ENCODE measurements at regions not wholly inside any gene's neighbourhood (a gene's known extent, or its start where the extent isn't known, plus 50 kb on each side); places are given as distances from the start of the nearest gene placed in this dataset.

DNA sequence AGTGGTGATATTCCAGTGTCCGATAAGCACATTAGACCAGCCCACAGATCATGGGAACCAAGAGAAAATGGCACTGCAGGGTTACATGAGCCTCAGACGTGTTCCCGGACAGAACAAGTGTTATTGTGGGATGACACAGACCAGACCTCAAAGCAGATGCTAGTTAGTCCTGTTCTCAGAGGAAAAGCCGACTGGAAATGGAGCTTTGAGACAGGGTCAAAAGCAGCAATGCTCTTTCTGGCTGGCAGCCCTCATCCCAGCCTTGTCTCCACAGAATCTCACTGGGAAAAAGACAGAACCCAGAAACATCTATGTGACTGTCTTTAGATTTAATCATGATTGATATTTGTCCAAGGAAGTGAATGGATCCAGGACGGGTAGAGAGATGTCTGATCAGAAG lies 506.8 kb downstream of the INSC start:
- Histone ChIP-seq H3K4me1 (peaks cover 0 to 4% (median 0%) of the 10 kb centered on the region in 12 donors), H3K27ac (no peak overlapping the region), H3K4me3 (no peak overlapping the region), H3K27me3 (no peaks in the 10 kb centered on the region), H3K9me3 (no peaks in the 10 kb centered on the region), H3K36me3 (no peaks in the 10 kb centered on the region)
- ATAC-seq = no peak
- intact Hi-C loops (cut with DNase I) = no loop called here
- TF ChIP-seq POLR2A (IDR thresholded peaks at IDR 0.05) = no peak
- TF ChIP-seq, protein P1, sequence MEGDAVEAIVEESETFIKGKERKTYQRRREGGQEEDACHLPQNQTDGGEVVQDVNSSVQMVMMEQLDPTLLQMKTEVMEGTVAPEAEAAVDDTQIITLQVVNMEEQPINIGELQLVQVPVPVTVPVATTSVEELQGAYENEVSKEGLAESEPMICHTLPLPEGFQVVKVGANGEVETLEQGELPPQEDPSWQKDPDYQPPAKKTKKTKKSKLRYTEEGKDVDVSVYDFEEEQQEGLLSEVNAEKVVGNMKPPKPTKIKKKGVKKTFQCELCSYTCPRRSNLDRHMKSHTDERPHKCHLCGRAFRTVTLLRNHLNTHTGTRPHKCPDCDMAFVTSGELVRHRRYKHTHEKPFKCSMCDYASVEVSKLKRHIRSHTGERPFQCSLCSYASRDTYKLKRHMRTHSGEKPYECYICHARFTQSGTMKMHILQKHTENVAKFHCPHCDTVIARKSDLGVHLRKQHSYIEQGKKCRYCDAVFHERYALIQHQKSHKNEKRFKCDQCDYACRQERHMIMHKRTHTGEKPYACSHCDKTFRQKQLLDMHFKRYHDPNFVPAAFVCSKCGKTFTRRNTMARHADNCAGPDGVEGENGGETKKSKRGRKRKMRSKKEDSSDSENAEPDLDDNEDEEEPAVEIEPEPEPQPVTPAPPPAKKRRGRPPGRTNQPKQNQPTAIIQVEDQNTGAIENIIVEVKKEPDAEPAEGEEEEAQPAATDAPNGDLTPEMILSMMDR (IDR thresholded peaks at IDR 0.05) = no peak
- DNase-seq = no peak
- WGBS, 4 donors = 71 to 79% (median 75%) methylated on average over 5 of the region's 5 CpGs

DNA sequence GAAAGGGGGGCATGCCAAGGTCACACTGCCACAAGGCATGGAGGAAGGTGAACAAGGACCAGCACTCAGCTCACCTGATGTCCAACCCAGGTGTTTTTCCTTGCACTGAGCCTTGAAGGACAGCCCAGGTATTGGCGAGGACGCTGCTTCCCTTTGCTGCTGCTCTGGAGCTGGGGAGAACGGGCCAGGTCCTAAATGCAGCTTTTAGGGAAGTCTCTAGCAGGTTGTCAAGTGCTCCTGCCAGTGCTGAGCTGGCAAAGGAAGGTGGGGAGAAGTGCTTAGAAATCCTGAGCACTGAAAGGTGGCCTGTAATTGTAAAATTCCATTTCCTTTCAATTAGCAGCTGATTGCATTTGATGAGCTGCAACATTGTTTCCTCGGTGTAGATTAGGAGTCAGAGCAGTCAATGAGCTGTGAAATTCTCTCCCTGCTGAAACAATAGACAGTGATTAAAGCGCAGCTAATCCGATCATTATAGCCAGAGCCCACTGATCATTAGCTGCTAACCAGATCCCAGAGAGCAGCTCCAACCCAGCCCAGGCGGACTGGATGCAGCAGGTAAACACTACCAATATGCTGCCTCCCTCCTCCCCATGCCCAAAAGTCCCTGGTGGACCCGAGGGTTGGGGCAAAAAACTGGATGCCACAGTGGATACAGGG lies 507.6 kb downstream of the INSC start:
- TF ChIP-seq, protein P1 (IDR thresholded peaks at IDR 0.05) = no peak
- no peak for TF ChIP-seq POLR2A (IDR thresholded peaks at IDR 0.05)
- H3K36me3 ChIP-seq = no peaks in the 10 kb centered on the region
- H3K4me1 ChIP-seq = peaks cover 0 to 4% (median 0%) of the 10 kb centered on the region in 12 donors
- no peak overlapping the region for H3K4me3 ChIP-seq
- ATAC-seq (no peak), DNase-seq (no peak)
- WGBS, 4 donors = 76 to 84% (median 80%) methylated on average over 8 of the region's 8 CpGs
- H3K27ac ChIP-seq = no peak overlapping the region
- intact Hi-C loops (cut with DNase I) = no loop called here
- no peaks in the 10 kb centered on the region for H3K27me3 ChIP-seq
- no peaks in the 10 kb centered on the region for H3K9me3 ChIP-seq

DNA sequence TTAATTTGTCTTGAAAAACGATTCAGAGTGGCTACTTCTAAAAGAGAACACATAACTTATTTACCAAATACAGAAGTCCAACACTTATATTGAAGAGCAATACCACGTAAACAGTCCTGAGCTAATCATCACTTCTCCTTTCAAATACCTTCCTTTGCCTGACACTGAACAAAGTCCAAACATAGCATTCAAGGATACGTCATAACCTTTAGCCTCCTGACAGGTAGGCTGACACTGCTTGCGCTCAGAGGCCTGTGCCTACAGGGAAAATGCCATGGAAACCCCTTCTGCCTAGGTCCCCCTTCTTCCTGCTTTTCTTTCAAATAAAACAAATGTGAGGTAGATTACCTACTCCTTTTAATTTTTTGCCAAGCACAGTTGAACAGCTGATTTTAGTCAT lies 510.0 kb downstream of the INSC start:
- Histone ChIP-seq H3K27ac (no peak overlapping the region), H3K27me3 (no peaks in the 10 kb centered on the region), H3K36me3 (no peaks in the 10 kb centered on the region), H3K9me3 (no peaks in the 10 kb centered on the region), H3K4me3 (no peak overlapping the region), H3K4me1 (peaks cover 0 to 4% (median 0%) of the 10 kb centered on the region in 12 donors)
- DNase-seq = no peak
- WGBS, 4 donors = 90 to 94% (median 92%) methylated on average over 4 of the region's 4 CpGs
- no peak for ATAC-seq
- intact Hi-C loops (cut with DNase I) = no loop called here
- TF ChIP-seq POLR2A (IDR thresholded peaks at IDR 0.05) = no peak
- TF ChIP-seq, protein P1 (IDR thresholded peaks at IDR 0.05) = no peak

DNA sequence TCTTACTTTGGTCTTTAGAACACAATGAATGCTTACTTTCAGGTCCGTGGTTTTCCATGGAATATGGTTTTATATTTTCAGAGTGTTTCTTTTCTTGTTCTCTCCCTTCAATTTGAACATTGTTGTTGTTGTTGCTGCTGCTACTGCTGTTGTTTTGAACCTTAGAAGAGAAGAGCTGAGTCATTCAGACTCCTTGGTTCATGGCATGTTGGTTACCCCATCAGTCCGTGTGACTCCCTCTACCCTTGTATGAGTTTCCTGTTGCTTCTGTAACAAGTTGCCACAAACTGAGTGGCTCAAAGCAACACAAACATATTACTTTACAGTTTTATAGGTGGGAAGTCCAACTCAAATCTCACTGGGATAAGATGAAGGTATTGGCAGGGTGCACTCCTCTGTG lies 511.0 kb downstream of the INSC start:
- DNase-seq = no peak
- Histone ChIP-seq H3K27me3 (no peaks in the 10 kb centered on the region), H3K36me3 (no peaks in the 10 kb centered on the region), H3K27ac (no peak overlapping the region), H3K9me3 (no peaks in the 10 kb centered on the region), H3K4me3 (no peak overlapping the region), H3K4me1 (peaks cover 0 to 4% (median 0%) of the 10 kb centered on the region in 12 donors)
- intact Hi-C loops (cut with DNase I) = no loop called here
- no peak for ATAC-seq
- WGBS, 4 donors = 93 to 96% (median 94%) methylated on average over 2 of the region's 2 CpGs
- TF ChIP-seq, protein P1 (IDR thresholded peaks at IDR 0.05) = no peak
- no peak for TF ChIP-seq POLR2A (IDR thresholded peaks at IDR 0.05)
